Peyer's patch (tissue), 4 donors: ENCODE measurements at regions not wholly inside any gene's neighbourhood (a gene's known extent, or its start where the extent isn't known, plus 50 kb on each side); places are given as distances from the start of the nearest gene placed in this dataset.

Experiments
- CTCF ChIP-seq, 6 experiments: fragments of 450-650 bp in 4 of 6; fragments of 200-600 bp in 2 of 6; sonication (generic) in 1 of 6; IDR thresholded peaks; one replicate each; pipeline ENCODE4 v1.5.1; 2017 to 2019; ENCODE audit warnings: antibody characterized with exemption in 6 of 6, mild to moderate bottlenecking in 3 of 6, moderate library complexity in 1 of 6
- POLR2A ChIP-seq, 2 donors: fragments of 450-650 bp; IDR thresholded peaks; one replicate each; pipeline ENCODE4 v1.5.1; 2017; ENCODE audit warnings: antibody characterized with exemption in 2 of 2, mild to moderate bottlenecking in 2 of 2, moderate library complexity in 2 of 2

DNA sequence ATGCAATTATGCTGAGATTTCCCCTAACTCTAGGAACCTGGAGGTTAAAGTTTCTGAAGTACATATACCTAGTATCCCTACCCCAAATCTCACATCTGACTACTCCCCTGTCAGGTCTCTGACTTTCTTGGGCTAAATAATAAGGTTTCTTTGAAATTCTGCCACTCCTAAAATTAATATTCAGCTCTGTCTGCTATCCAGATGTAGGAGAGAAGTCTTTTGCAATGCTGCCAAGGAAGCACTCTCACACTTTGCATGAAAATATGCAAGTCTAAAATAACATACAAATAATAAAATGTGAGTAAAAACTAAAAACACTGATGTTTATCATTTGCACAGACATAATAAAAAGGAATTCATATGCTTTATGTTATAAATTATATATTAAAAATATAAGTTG is 196.9 kb upstream of the LRFN5 start:
- TF ChIP-seq POLR2A (IDR thresholded peaks at IDR 0.05) (no peak), CTCF (IDR thresholded peaks at IDR 0.05) (no peak)
